Spleen (tissue), 11 donors: ENCODE measurements at regions not wholly inside any gene's neighbourhood (a gene's known extent, or its start where the extent isn't known, plus 50 kb on each side); places are given as distances from the start of the nearest gene placed in this dataset.

Source experiments
- DNase-seq: peaks from one replicate; pipeline ENCODE4 v3.0.0-alpha.2; 2020
- H3K27ac ChIP-seq, 8 donors: fragments of 200-600 bp; sonication (generic) in 7 of 8; 1 replicate in 4 of 8; 2 replicates in 4 of 8; pipeline versions ENCODE4 v1.5.0 to v1.8.0; 2016 to 2021; ENCODE audit warnings: inconsistent platforms in 4 of 8, mild to moderate bottlenecking in 4 of 8, moderate library complexity in 1 of 8
- H3K27me3 ChIP-seq, 7 donors: fragments of 200-600 bp; sonication (generic) in 6 of 7; replicated peaks in 1 of 7; 1 replicate in 4 of 7; 2 replicates in 3 of 7; pipeline versions ENCODE4 v1.5.0 to v1.8.0; 2016 to 2021; ENCODE audit warnings: inconsistent platforms in 3 of 7, mild to moderate bottlenecking in 1 of 7
- H3K36me3 ChIP-seq, 6 donors: fragments of 200-600 bp; sonication (generic) in 5 of 6; 1 replicate in 4 of 6; 2 replicates in 2 of 6; pipeline versions ENCODE4 v1.5.0 to v1.8.0; 2016 to 2021; ENCODE audit warnings: inconsistent platforms in 2 of 6
- H3K4me1 ChIP-seq, 6 donors: fragments of 200-600 bp; sonication (generic) in 5 of 6; 1 replicate in 3 of 6; 2 replicates in 3 of 6; pipeline versions ENCODE4 v1.5.0 to v1.8.0; 2016 to 2021; ENCODE audit warnings: inconsistent platforms in 3 of 6
- H3K4me3 ChIP-seq, 8 donors: fragments of 200-600 bp; sonication (generic) in 7 of 8; 1 replicate in 4 of 8; 2 replicates in 4 of 8; pipeline versions ENCODE4 v1.5.0 to v1.8.0; 2016 to 2021; ENCODE audit warnings: inconsistent platforms in 4 of 8, mild to moderate bottlenecking in 4 of 8, moderate library complexity in 2 of 8
- H3K9me3 ChIP-seq, 8 donors: fragments of 200-600 bp; sonication (generic) in 7 of 8; 1 replicate in 4 of 8; 2 replicates in 4 of 8; pipeline versions ENCODE4 v1.5.0 to v1.8.0; 2016 to 2021; ENCODE audit warnings: inconsistent platforms in 4 of 8
- CTCF ChIP-seq, 11 experiments: fragments of 200-600 bp in 7 of 11; fragments of 450-650 bp in 4 of 11; sonication (generic) in 4 of 11; IDR thresholded peaks in 8 of 11; conservative IDR thresholded peaks in 3 of 11; 1 replicate in 7 of 11; 2 replicates in 4 of 11; pipeline versions ENCODE4 v1.4.0 to v1.8.0; 2016 to 2021; ENCODE audit warnings: antibody characterized with exemption in 11 of 11, inconsistent platforms in 4 of 11, mild to moderate bottlenecking in 1 of 11
- POLR2A ChIP-seq, 3 donors: fragments of 450-650 bp; IDR thresholded peaks; one replicate each; pipeline ENCODE4 v1.5.1; 2017; ENCODE audit warnings: antibody characterized with exemption in 3 of 3, mild to moderate bottlenecking in 1 of 3
- POLR2AphosphoS5 ChIP-seq, 3 donors: sonication (generic); formaldehyde crosslinking; IDR thresholded peaks; one replicate each; pipeline ENCODE4 v1.5.1; 2017; ENCODE audit warnings: antibody characterized with exemption in 3 of 3
- WGBS, 5 donors: extraction: QIAGEN DNeasy Blood & Tissue Kit in 3 of 5; methylation state at CpG; one replicate each; pipeline versions ENCODE4 v1.1.5 to v1.1.7; 2013 to 2018; 5-methylcytosine and 5-hydroxymethylcytosine counted together
- intact Hi-C: fragments of 100-400 bp; cut with DNase I; formaldehyde crosslinking; loops from one replicate; pipeline ENCODE4 v1.15.0; 2023; ENCODE audit warnings: low total_unique reads
- donor health status: healthy with polysubstance abuse.
- donor health status: DM: no; HTN: no; CAD: no; lungs with moderate emphysema.
- donor health status: DM: no; HTN: no; CAD: no.
- donor health status: Bipolar disorder and iron deficiency.
- donor health status: healthy.
- donor health status: DM: no; HTN: no; CAD: no.
- donor health status: DM: yes; HTN: yes; CAD: no.

- no peak for TF ChIP-seq POLR2AphosphoS5 (IDR thresholded peaks at IDR 0.05)
- TF ChIP-seq CTCF (IDR thresholded peaks at IDR 0.05 in 8 of 11, conservative IDR thresholded peaks at IDR 0.05 in 3 of 11) = no peak
- no peak for TF ChIP-seq POLR2A (IDR thresholded peaks at IDR 0.05)
- 61 to 77% (median 70%) methylated on average over 4 of the region's 4 CpGs for WGBS, 5 donors
- intact Hi-C loops = no loop called here
- Histone ChIP-seq H3K36me3 (no peaks in the 10 kb centered on the region), H3K4me1 (no peaks in the 10 kb centered on the region), H3K4me3 (no peak overlapping the region), H3K27ac (no peak overlapping the region), H3K27me3 (peaks cover 0 to 34% (median 6%) of the 10 kb centered on the region in 7 donors), H3K9me3 (no peaks in the 10 kb centered on the region)
- DNase-seq = no peak
Measured at GRCh38 chr20:48460681-48461080, 367.1 kb downstream of the PREX1 start.

DNA sequence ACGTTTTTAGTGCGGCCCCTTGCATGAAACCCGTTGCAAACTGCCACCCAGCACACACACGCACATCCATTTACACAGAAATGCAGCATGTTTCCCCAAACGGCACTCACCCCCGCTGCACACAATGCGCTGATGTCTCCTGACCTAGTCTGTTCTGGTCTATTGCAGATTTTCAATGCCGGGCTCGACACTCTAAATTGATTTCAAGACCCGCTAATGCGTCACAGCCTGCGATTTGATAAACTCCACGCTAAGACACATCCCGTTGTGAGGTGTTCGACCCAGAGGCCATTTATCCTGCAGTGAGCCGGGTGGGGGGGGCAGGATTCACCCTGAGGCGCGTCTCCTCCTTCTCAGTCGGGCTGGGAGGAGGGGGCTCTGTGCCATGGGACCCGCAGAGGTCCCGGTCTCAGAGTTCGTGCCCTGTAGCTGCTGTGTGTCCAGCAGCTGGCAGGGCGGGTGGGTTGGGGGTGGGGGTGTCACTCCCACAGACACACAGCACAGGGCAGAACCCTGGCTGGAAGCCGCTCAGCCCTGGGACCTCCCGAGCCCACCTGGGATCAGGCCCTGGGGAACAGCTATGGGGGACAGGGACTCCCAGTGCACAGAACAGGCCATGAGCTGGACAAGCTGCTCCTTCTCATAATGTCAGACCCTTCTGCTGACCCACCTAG, 367.9 kb downstream of the PREX1 start:
- no peak overlapping the region for H3K27ac ChIP-seq
- H3K36me3 ChIP-seq = no peaks in the 10 kb centered on the region
- intact Hi-C loops = no loop called here
- no peaks in the 10 kb centered on the region for H3K9me3 ChIP-seq
- H3K27me3 ChIP-seq = peaks cover 0 to 43% (median 7%) of the 10 kb centered on the region in 7 donors
- TF ChIP-seq CTCF (IDR thresholded peaks at IDR 0.05 in 8 of 11, conservative IDR thresholded peaks at IDR 0.05 in 3 of 11) = no peak
- no peak for TF ChIP-seq POLR2AphosphoS5 (IDR thresholded peaks at IDR 0.05)
- no peak for TF ChIP-seq POLR2A (IDR thresholded peaks at IDR 0.05)
- no peak for DNase-seq
- H3K4me1 ChIP-seq = no peaks in the 10 kb centered on the region
- H3K4me3 ChIP-seq = no peak overlapping the region
- 78 to 91% (median 85%) methylated on average over 16 to 25 of the region's 25 CpGs for WGBS, 5 donors

DNA sequence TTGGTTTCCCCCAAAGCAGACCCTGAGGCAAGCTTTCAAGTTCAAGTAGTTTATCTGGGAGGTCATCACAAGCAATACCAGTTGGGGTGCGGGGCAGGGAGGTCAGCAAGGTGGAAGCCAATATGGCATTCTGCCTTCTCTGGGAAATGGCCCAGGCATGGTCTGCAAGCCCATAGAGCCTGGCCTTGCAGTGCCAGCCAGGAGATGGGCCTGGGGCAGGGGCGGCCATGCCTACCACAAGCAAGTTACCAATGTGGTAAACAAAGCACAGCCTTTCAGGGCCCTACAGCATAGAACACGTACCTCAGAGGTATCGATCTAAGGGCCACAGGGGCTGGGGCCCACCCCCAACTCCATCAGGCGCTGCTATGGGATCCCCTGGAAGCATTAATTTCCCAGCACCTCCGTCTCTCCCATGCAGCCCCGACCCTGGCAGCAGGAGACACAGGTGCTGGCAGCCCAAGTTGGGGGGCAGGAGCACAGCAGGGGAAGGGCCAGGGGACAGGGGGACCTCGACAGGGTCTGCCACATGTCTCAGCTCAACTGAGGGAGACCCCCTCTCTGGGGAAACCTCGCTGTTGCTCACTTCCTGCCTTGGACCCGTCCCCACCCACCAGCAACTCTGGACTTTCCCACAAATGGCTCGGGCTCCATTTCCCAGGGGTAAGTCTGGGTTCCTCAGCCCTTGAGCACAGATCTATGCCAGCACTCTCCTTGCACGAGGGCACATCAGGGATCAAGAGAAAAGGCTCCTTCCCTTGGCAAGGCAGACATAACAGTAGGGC, 369.0 kb downstream of the PREX1 start:
- WGBS, 5 donors = 70 to 84% (median 73%) methylated on average over 9 to 12 of the region's 12 CpGs
- no peak for DNase-seq

More for the DNA sequence above, 369.0 kb downstream of the PREX1 start:
- TF ChIP-seq POLR2AphosphoS5 (IDR thresholded peaks at IDR 0.05) (no peak), CTCF (IDR thresholded peaks at IDR 0.05 in 8 of 11, conservative IDR thresholded peaks at IDR 0.05 in 3 of 11) (no peak), POLR2A (IDR thresholded peaks at IDR 0.05) (no peak)
- intact Hi-C loops = no loop called here
- Histone ChIP-seq H3K9me3 (no peaks in the 10 kb centered on the region), H3K27me3 (peaks cover 0 to 50% (median 7%) of the 10 kb centered on the region in 7 donors), H3K4me1 (no peaks in the 10 kb centered on the region), H3K36me3 (no peaks in the 10 kb centered on the region), H3K4me3 (no peak overlapping the region), H3K27ac (no peak overlapping the region)
